ENCODE measurements at regions not wholly inside any gene's neighbourhood (a gene's known extent, or its start where the extent isn't known, plus 50 kb on each side); places are given as distances from the start of the nearest gene placed in this dataset.

GRCh38 chr3:61331929-61332552 is 80.8 kb upstream of the FHIT start:
- no peak for TF ChIP-seq RARB (CRISPR knock-in tag; IDR thresholded peaks at IDR 0.05)
- TF ChIP-seq POU6F1 (CRISPR knock-in tag; IDR thresholded peaks at IDR 0.05; ENCODE audit: borderline replicate concordance, low read depth) = no peak
